ENCODE measurements at regions not wholly inside any gene's neighbourhood (a gene's known extent, or its start where the extent isn't known, plus 50 kb on each side); places are given as distances from the start of the nearest gene placed in this dataset.
A peak's percentile ranks its signal among the peaks of the same experiment; 100 is the strongest.

GRCh38 chr5:135721548-135722090, 112.8 kb upstream of the SLC25A48 start:
- DNase-seq = no peak

- no peak for DNase-seq
These were observed 114.3 kb upstream of the SLC25A48 start for GRCh38 chr5:135720191-135720590.

- DNase-seq = no peak
These were observed 114.9 kb upstream of the SLC25A48 start for GRCh38 chr5:135719428-135720063.

- peak; percentile 21 for DNase-seq
These were observed 115.8 kb upstream of the SLC25A48 start for GRCh38 chr5:135718651-135719050.

GRCh38 chr5:135718151-135718550, 116.3 kb upstream of the SLC25A48 start:
- DNase-seq = peak; percentile 70

GRCh38 chr5:135715267-135716055, 119.0 kb upstream of the SLC25A48 start:
- no peak for DNase-seq

GRCh38 chr5:135714126-135714894, 120.2 kb upstream of the SLC25A48 start:
- peak; percentile 93 for DNase-seq

GRCh38 chr5:135713161-135713915, 121.1 kb upstream of the SLC25A48 start:
- peak; percentile 56 for DNase-seq

GRCh38 chr5:135711911-135712310, 122.6 kb upstream of the SLC25A48 start:
- no peak for DNase-seq

- peak; percentile 46 for DNase-seq
These were observed 124.3 kb upstream of the SLC25A48 start for GRCh38 chr5:135710045-135710675.

GRCh38 chr5:135709208-135709575, 125.3 kb upstream of the SLC25A48 start:
- DNase-seq = no peak

- DNase-seq = no peak
These were observed 125.8 kb upstream of the SLC25A48 start for GRCh38 chr5:135708481-135709207.

- DNase-seq = no peak
These were observed 127.2 kb upstream of the SLC25A48 start for GRCh38 chr5:135707302-135707701.

- no peak for DNase-seq
These were observed 127.6 kb upstream of the SLC25A48 start for GRCh38 chr5:135706893-135707292.

- no peak for DNase-seq
These were observed 127.7 kb upstream of the CXCL14 start for GRCh38 chr5:135706474-135706873.

- DNase-seq = no peak
These were observed 127.2 kb upstream of the CXCL14 start for GRCh38 chr5:135705941-135706466.

GRCh38 chr5:135705141-135705631, 126.4 kb upstream of the CXCL14 start:
- no peak for DNase-seq

- DNase-seq = no peak
These were observed 125.8 kb upstream of the CXCL14 start for GRCh38 chr5:135704616-135705015.

GRCh38 chr5:135703016-135703550, 124.3 kb upstream of the CXCL14 start:
- DNase-seq = no peak

- no peak for DNase-seq
These were observed 123.4 kb upstream of the CXCL14 start for GRCh38 chr5:135702191-135702590.

Measured in fibroblast of skin of scalp (primary cell).